ENCODE measurements at regions not wholly inside any gene's neighbourhood (a gene's known extent, or its start where the extent isn't known, plus 50 kb on each side); places are given as distances from the start of the nearest gene placed in this dataset.

DNA sequence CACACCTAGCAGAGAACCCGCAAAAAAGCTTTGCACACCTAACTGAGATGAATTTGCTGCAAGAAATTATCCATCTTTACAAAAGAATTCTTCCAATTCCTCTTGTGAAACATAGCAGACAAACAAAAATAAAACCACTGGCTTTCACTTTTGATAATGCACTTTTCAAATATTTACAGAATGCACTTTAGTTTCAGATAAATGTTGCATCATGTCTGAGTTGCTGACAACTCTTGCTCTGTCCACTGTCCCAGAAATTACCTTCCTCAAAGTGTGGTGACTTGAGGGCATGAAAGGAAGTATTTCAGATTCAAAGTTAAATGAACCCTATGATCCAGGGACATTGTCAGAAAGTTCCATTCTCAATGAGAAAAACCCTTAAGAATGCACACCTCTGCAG is 256.2 kb upstream of the PARD3B start:
- Mint-ChIP-seq H3K27ac (ENCODE audit: unreplicated experiment) (no peak overlapping the region), H3K36me3 (ENCODE audit: low read depth, unreplicated experiment) (no peaks in the 10 kb centered on the region), H3K27me3 (ENCODE audit: unreplicated experiment) (peaks cover 1% of the 10 kb centered on the region), H3K4me1 (ENCODE audit: unreplicated experiment) (peaks cover 9% of the 10 kb centered on the region), H3K4me3 (ENCODE audit: unreplicated experiment) (no peak overlapping the region), H3K9me3 (ENCODE audit: unreplicated experiment) (no peaks in the 10 kb centered on the region)
- TF ChIP-seq, protein P1, sequence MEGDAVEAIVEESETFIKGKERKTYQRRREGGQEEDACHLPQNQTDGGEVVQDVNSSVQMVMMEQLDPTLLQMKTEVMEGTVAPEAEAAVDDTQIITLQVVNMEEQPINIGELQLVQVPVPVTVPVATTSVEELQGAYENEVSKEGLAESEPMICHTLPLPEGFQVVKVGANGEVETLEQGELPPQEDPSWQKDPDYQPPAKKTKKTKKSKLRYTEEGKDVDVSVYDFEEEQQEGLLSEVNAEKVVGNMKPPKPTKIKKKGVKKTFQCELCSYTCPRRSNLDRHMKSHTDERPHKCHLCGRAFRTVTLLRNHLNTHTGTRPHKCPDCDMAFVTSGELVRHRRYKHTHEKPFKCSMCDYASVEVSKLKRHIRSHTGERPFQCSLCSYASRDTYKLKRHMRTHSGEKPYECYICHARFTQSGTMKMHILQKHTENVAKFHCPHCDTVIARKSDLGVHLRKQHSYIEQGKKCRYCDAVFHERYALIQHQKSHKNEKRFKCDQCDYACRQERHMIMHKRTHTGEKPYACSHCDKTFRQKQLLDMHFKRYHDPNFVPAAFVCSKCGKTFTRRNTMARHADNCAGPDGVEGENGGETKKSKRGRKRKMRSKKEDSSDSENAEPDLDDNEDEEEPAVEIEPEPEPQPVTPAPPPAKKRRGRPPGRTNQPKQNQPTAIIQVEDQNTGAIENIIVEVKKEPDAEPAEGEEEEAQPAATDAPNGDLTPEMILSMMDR (IDR thresholded peaks at IDR 0.05; ENCODE audit: unreplicated experiment) = no peak
- no peak for DNase-seq (ENCODE audit: low spot score)

DNA sequence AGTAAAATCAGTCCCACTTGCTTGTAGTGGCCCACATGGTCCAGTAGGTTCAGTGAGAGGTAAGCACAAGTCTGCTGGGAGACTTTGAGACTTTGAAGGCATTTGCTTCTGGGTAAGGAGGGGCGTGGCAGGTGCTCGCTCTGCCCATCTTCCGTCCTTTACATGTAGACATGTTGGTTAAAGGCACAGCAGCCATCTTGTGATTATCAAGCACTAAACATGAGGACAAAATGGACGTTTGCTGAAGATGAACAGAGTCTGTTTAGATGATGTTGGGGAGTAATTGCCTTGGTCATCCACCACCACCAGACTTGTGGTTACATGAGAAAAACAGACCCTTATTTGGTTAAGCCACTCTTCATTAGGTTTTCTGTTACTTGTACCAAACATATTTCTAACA is 252.8 kb upstream of the PARD3B start:
- H3K27ac Mint-ChIP-seq (ENCODE audit: unreplicated experiment) = no peak overlapping the region
- no peaks in the 10 kb centered on the region for H3K9me3 Mint-ChIP-seq (ENCODE audit: unreplicated experiment)
- no peaks in the 10 kb centered on the region for H3K4me1 Mint-ChIP-seq (ENCODE audit: unreplicated experiment)
- no peak for DNase-seq (ENCODE audit: low spot score)
- no peaks in the 10 kb centered on the region for H3K36me3 Mint-ChIP-seq (ENCODE audit: low read depth, unreplicated experiment)
- peaks cover 1% of the 10 kb centered on the region for H3K27me3 Mint-ChIP-seq (ENCODE audit: unreplicated experiment)
- no peak overlapping the region for H3K4me3 Mint-ChIP-seq (ENCODE audit: unreplicated experiment)
- TF ChIP-seq, protein P1 (IDR thresholded peaks at IDR 0.05; ENCODE audit: unreplicated experiment) = no peak

DNA sequence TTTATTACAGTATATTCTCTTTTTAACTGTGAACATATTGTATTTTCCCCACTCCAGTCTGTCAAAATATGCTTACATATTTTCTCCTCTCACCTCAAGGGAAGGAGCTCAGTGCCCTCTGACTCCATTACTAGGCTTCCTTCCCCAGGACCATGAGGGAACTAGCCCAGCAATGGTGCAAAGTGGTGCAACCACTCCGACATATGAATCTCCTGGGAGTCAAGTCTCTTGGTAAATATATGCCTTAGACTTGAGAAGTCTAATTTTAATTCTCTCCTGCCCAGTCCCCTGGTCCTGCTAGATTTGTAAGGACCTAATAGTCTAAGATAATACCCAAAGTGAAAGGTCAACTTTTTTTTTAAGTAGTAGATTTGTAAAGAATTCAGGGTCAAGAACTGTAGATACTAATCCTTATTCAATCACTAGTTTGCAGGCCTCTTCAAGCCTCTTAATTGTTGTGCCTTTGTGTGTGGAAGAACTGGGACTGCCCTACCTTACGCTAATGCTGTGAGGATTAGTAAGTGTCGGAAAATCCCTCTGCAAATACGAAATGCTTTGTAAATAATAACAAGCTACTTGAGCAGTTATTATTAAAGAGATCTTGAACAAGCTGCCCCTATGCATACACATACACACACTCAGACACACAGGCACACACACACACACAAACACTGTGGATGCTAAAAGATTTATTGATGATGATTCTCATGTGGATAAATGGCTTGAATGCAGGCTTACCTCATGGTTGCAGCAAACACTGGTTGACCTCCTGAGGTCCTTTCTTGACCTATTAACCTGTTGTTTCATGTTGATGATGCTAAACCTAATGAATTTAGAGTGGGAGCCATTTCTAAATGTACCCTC is 251.2 kb upstream of the PARD3B start:
- H3K27me3 Mint-ChIP-seq (ENCODE audit: unreplicated experiment) = peaks cover 1% of the 10 kb centered on the region
- TF ChIP-seq, protein P1 (IDR thresholded peaks at IDR 0.05; ENCODE audit: unreplicated experiment) = no peak
- no peaks in the 10 kb centered on the region for H3K36me3 Mint-ChIP-seq (ENCODE audit: low read depth, unreplicated experiment)
- DNase-seq (ENCODE audit: low spot score) = no peak
- no peaks in the 10 kb centered on the region for H3K4me1 Mint-ChIP-seq (ENCODE audit: unreplicated experiment)
- H3K9me3 Mint-ChIP-seq (ENCODE audit: unreplicated experiment) = no peaks in the 10 kb centered on the region
- H3K4me3 Mint-ChIP-seq (ENCODE audit: unreplicated experiment) = no peak overlapping the region
- no peak overlapping the region for H3K27ac Mint-ChIP-seq (ENCODE audit: unreplicated experiment)

DNA sequence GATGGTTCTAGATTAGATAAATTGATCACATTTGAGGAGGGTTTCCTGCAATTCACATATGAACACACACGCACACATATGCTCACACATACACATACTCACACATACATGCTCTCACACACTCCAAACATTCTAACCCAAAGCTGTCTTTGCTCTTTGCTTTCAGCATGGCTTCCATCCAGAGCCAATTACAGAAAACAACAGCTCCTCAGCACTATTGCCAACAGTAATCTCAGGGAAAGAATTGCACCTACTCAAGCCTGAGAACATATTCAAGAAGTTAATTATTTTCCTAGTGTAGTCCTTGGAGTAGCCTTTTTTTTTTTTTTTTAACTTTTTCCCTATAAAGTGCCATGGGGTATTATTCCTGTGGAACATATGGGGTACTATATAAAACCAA is 246.9 kb upstream of the PARD3B start:
- TF ChIP-seq, protein P1 (IDR thresholded peaks at IDR 0.05; ENCODE audit: unreplicated experiment) = no peak

DNA sequence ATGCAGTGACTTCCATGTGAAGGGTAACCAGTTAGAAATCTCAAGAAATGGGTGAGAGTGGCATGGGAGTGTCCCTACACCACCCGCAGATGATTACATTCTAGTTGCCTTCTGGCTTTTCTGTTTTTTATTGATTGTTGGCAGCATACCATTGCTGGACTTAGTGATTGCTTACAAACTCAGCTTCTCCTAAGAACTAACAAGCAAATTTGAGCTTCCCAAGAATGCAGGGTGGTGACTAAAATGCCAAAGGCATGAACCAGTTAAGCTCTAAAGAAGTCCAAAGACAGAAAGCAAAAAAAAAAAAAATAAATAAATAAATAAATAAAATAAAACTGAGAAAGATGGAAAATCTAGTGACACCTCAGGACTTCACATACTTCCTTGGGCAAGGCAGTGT is 245.5 kb upstream of the PARD3B start:
- TF ChIP-seq, protein P1 (IDR thresholded peaks at IDR 0.05; ENCODE audit: unreplicated experiment) = no peak
- Mint-ChIP-seq H3K27ac (ENCODE audit: unreplicated experiment) (no peak overlapping the region), H3K4me1 (ENCODE audit: unreplicated experiment) (no peaks in the 10 kb centered on the region), H3K27me3 (ENCODE audit: unreplicated experiment) (no peaks in the 10 kb centered on the region), H3K36me3 (ENCODE audit: low read depth, unreplicated experiment) (no peaks in the 10 kb centered on the region), H3K9me3 (ENCODE audit: unreplicated experiment) (no peaks in the 10 kb centered on the region), H3K4me3 (ENCODE audit: unreplicated experiment) (no peak overlapping the region)
- no peak for DNase-seq (ENCODE audit: low spot score)

More for the DNA sequence above, 246.9 kb upstream of the PARD3B start:
- Mint-ChIP-seq H3K27me3 (ENCODE audit: unreplicated experiment) (no peaks in the 10 kb centered on the region), H3K27ac (ENCODE audit: unreplicated experiment) (no peak overlapping the region), H3K36me3 (ENCODE audit: low read depth, unreplicated experiment) (no peaks in the 10 kb centered on the region), H3K4me1 (ENCODE audit: unreplicated experiment) (no peaks in the 10 kb centered on the region), H3K4me3 (ENCODE audit: unreplicated experiment) (no peak overlapping the region), H3K9me3 (ENCODE audit: unreplicated experiment) (no peaks in the 10 kb centered on the region)
- DNase-seq (ENCODE audit: low spot score) = no peak
